ENCODE measurements at regions not wholly inside any gene's neighbourhood (a gene's known extent, or its start where the extent isn't known, plus 50 kb on each side); places are given as distances from the start of the nearest gene placed in this dataset.

- TF ChIP-seq EZH2phosphoT487 (IDR thresholded peaks at IDR 0.05; ENCODE audit: insufficient read depth, low read depth) (no peak), EZH2 (IDR thresholded peaks at IDR 0.05; ENCODE audit: insufficient read depth, poor library complexity, severe bottlenecking) (no peak)
Measured at GRCh38 chr7:138388673-138389491, 71.2 kb upstream of the TRIM24 start.
